ENCODE measurements at regions not wholly inside any gene's neighbourhood (a gene's known extent, or its start where the extent isn't known, plus 50 kb on each side); places are given as distances from the start of the nearest gene placed in this dataset.
"Not testable (repeated sequence)": the region's sequence is repeated elsewhere in the genome, so short reads cannot be mapped to it uniquely, and the experiment has no call there.

DNA sequence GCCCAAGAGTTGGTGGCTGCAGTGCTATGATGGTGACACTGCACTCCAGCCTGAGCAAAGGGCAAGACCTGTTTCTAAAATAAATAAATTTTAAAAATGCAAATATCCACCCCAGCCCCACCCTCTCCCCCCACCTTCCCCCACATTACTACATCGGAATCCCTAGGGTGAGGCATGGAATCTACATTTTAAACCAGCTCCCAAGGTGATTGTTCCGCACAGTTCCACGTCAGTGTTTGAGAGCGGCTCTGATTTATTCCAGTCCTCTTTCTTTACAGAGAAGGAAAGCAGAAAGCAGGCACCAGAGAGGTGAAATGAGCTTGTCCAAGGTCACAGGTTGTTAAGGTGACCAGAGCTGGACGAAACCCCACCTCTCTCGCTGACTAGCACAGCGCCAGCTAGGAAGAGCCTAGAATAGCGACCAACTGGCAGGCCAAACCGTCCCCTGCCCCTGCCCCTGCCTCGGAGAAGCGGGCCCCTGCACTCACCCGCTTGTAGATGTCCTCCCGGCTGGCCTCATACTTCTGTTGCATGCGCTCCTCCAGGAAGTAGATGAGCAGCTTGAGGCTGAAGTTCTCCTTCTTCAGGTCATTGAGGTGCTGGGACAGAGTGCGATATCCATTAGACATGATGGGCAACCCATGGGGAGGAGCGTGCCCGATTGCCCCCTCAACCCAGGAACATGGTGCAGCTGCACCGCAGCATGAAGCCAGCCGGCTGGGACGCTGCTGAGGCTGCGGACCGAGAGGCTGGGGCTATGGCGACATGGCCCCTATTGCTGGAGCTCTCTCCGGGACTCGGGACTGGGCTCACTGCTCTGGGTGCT, 103.7 kb upstream of the NBPF26 start:
- DNase-seq, result not testable (repeated sequence)

DNA sequence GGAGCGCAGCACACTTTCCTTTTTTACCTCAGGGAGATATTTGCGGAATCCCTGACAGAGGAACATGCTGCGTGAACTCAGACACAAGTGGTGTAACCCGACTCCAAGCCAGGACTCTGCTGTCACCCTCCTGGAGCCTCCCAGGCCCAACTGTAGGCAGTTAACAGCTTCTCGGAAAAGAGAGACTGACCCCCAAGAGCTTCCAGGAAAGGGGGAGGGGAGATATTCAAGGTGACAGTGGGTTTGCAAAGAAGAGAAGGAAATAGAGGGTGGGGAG, 103.1 kb upstream of the NBPF26 start:
- DNase-seq, result not testable (repeated sequence)

DNA sequence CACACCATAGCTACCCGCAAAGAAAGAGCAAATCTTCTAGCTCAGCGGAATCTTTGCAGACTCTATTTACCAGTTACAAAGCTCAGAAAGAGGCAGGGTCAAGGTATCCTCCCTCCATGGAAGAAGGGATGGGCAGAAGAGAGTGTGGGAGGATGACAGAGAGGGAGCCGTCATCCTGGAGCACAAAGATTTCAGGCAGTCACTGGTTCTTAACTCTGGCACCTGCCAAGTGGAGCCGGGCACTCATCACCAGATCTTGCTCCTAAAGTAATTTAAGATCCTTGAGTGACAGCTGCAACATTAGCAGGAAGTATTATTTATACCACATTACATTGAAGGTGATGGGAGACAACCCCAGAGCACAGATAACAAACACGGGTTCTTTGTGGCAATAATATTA, 102.5 kb upstream of the NBPF26 start:
- not testable (repeated sequence) for DNase-seq

DNA sequence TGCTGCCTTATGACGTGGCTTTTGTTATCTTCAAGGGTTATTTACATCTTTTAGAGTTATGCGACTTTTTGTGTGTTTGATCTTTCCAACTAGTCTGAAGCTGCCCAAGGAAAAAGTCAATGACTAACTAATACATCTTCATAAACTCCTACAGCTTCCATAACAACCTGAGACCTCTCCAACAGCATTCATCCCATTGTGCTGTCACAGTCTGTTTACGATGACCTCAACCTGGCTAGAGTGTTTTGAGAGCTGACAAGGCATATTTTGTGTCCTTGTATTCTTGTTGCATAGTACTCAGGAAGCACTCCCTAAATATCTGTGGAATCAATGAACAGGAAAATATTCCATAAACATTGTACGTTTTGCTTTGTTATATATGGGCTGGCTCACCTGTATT, 100.2 kb upstream of the NBPF26 start:
- DNase-seq, result not testable (repeated sequence)

DNA sequence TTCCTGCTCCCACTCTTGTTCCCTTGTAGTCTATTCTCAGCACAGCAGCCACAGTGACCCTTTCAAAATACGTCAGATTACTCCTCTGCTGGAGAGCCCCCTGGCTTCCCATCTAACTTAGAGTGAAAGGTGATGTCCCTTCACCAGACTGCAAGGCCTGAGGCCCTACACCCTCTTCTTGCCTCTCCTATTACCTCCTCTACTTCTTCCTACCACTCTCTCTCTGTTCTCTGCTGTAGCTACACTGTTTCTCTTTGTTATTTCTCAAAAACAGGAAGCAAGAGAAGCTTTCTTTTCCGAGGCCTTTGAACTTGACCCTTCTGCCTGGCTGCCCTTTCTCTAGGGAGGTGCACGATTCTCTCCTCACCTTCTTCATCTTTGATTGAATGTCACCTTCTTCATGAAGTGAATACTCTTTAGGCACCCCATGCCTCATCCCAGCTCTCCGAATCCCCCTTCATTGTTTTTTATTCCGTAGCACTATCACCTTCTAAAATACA, 99.1 kb upstream of the NBPF26 start:
- not testable (repeated sequence) for DNase-seq

DNA sequence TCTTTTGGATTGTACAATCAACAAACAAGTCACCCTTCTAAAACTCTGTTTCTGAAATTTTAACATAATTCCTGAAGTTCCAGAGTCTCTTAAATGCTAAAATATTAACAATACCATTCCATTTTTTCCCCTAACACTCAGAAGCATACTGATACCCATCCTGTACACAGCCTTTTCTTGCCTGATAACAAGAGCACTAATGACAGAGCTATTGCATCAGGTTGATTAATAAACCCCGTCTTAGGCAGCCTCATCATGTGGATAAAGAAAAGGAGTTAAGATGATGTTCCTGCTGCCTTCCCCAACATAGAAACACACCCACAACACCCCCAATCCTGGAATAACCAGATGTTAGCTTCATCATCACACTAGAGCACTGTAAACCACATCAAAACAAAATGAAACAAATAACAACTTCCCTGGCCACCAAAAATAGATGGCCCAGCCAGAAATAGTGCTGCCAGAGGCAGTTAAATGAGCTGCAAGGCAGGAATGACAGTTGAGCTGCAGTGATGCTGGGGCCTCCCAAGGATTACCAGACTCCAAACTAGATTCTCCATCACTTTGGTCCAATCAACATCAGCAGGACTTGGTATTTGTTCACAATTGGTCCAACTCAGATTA, 93.8 kb upstream of the NBPF26 start:
- not testable (repeated sequence) for DNase-seq

DNA sequence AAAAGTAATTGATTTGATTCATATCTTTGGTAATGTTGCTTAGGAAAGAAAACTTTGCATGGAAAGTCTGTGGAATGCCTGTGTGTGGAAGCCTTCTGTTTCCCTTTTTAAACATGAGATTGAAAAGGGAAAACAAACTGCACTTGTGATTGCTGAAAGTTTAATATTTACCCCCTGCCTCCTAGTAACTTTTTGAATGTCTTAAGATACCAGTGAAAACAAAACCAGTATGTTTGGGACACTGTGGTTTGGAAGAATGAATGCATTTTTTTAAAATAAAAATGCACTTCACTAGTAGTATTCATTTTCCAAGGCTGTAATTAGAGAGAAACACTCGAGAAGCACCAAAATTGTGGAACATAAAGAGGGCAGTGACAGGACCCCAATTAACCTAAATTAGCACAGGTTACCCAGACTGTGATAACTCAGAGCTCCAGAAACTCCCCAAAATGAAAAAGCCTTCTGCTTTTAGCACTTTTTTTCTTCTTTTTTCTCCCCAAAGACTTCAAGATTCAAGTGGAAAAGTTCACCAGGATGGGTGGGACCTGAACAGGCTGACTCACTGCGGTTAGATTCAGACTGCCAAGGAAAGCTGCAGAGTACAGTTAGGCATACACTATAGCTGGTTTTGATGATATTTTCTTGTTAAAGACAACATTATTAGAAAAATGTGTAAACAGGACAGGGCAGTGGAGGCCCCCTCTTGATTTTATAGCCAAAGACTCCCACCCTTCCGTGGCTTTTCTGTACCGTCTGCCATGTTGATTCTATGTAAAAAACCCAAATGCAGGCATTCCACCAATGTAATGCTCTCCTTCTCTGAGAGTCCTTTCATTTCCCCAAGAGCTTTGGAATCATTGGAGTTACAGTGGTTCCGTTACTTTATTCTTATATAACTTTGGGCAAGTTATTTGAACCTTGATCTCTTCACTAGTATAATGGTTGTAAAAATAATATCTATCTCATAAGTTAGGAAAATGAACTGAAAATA, 88.6 kb upstream of the NBPF26 start:
- DNase-seq, result not testable (repeated sequence)

DNA sequence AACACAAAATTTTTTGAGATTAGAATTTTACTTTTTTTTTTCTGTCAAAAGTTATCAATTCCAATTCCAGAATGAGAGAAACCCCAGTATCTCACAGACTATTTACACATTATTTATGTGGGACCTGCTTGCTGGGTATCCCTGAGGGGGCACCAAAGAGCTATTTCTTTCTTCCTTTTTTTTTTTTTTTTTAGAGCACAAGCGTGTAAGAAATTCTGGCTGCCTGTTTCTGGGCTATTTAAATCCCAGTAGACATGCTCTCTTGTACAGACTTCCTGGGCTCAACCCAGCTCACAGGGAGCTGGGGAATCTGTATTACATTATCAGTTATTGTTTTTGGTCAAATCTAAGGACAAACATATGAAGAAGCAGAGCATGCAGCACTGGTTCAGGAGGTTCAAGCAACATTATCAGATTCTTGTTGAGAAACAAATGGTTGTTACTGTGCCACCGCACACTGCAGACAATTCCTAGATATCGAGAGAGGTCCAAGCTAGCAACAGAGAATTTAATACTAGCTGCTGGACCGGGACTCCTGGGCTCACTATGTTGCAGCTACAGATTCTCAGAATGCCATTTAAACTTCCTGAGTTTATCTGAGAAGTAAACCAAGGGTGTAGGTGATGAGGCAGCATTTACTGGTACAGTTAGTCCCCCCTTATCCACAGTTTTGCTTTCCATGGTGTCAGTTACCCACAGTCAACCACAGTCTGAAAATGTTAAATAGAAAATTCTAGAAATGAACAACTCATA, 83.3 kb upstream of the NBPF26 start:
- DNase-seq, result not testable (repeated sequence)

DNA sequence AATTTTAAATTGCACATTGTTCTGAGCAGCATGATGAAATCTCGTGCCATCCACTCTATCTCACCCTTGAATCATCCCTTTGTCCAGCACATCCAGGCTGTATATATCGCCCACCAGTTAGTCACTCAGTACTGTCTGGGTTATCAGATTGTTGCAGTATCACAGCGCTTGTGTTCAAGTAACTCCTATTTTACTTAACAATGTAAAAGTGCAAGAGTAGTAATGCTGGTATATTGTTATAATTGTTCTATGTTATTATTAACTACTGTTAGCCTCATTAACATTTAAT, 82.8 kb upstream of the NBPF26 start:
- not testable (repeated sequence) for DNase-seq

DNA sequence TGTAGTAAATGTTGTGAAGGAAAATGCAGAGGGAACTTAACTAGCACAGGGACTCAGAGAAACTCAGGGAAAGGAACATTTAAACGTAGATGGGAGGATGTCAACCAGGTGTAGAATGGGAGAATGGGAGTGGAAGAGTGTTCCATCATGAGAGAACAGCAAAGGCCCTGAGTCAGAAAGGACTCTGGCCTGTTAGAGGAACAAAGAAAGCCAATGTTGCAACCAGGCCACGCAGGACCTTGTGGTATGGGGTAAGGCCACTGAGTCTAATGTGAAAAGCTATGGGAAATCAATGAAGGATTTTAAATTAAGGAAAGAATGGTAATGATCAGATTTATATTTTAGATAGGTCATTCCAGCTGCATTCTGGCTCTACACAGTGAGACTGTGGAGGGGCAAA, 76.6 kb upstream of the NBPF26 start:
- not testable (repeated sequence) for DNase-seq

DNA sequence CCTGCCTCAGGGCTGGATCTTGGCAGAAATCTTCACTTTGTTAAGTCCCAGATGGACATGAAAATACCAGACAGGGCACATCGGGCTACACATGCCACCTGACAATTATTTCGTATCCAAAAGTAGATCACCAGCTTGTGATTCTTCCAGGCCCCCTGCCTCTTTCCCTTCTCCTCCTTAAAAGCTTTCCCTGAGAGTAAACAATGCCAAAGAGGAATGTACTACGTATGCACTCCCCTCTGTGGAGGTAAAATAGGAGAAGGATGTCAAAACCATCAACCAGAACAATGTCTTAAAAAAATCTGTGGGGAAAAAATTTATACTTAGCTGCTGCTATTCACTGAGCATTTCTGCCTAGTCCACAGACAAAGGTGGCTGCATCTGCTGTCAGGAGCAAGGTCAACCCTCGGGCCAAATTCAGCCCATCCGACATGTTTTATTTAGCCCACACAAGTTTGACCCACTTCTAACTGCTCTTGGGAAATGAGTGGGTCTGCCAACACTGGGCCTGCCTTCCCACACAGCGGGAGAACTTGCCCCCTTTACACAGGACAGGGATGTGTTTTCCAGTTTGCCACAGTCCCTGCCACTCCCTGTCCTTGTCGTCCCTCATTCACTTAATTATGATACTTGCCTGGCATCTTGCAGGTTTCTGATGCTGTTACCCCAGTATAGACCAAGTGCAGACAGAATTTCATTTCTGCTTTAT, 74.7 kb upstream of the NBPF26 start:
- DNase-seq, result not testable (repeated sequence)

DNA sequence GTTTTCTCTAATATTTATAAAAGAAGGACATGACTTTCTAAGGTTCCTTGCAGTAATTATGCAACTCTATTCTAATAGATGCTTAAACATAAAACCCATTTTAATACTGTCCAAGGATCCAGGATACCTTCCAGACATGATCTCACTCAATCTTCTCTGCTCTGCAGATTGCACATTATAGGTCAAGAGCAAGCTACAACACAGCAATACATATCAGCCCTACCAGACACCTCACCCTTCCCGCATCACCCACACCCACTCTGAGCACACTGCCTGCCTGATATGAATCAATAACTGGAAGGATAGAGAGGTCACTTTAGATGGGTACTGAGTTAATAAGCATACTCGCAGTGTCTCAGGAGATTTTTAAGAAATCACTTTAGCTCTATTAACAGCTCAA, 74.0 kb upstream of the NBPF26 start:
- not testable (repeated sequence) for DNase-seq

DNA sequence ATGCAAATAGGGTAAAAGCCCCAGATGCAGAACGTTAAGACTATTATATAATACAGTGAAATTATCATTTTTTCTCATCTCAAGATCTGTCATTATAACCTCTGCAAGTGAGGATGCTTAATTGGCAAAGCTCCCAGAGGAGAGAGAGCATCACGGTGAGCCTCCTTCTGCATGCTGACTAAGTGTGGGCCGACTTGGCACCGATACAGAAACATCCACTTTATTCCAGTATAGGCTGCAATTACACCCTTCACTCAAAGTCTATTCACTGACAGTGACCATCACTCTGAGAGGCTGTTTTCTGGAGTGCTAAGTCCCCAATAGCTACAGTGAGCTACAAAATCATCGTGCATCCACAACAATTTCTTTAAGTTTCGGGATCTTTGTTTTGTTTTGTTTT, 69.6 kb upstream of the NBPF26 start:
- DNase-seq, result not testable (repeated sequence)

DNA sequence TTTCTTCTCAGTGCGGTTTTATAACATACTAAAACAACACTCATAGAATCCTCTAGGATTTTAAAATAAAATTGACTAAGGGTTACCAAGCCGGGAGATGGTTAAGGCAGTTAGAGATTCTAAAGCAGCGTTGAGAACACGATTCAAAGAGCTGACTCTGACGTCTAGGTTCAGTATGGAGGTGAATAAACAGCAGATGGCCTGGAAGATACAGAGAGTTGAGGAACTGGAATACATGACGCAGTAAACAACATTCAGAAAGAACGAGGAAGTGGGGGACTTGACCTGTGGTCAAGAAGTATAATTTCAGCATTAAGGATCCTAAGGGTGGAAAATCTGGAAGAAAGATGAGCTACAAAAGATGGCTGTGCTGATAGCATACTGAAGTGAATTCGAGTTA, 68.4 kb upstream of the NBPF26 start:
- not testable (repeated sequence) for DNase-seq

DNA sequence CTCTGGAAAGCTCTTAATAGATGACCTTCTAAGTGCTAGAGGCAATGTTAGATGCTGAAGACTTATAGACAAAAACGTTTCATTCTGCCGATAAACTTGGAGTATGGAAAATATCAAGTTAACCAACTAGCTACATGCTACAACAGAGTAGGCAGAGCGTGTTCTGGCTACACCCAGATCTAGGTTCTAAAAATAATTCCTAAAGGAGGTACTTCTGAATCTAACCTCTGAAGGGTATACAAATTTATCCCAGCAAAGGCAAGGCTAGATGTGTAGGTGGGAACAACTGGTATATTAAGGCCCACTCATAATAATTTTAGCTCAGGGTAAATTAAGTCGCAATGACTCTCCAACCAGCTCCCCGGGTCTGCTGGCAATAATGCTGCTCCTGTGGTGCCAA, 67.6 kb upstream of the NBPF26 start:
- DNase-seq, result not testable (repeated sequence)

DNA sequence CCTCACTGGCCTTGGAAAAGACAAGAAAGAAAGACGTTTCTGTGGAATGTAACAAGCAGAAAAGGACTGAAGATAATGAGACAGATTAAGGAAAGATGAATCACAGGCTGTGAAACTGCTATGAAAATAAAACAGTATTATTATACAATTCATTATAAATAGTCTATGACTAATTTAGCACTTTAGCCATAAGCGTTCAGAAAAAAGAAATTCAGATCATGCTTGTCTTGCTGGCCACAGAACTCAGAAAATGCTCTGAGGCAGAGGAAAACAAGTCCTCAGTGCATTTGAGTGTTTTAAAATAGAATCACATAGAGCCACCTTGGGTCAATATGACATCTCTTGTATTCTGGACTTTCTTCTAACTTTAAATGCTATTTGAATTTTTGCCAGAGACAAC, 65.9 kb upstream of the NBPF26 start:
- DNase-seq, result not testable (repeated sequence)

DNA sequence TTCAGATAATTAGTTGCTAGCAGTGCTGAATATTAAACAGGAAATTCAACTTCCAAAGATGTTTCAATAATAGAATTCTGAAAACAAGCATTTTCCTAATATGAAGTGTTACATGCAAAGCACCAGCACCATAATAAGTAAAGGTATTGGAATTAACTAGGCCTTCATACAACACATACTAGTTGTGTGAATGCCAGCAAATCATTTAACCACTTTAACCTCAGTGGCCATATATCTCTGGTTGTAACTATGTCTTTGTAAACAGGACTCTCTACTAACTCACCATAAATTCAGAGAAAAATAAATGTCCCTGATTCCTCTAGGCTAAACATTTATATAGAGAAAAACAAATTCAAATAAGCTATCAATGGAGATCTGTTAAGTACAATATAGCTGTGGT, 65.1 kb upstream of the NBPF26 start:
- not testable (repeated sequence) for DNase-seq

DNA sequence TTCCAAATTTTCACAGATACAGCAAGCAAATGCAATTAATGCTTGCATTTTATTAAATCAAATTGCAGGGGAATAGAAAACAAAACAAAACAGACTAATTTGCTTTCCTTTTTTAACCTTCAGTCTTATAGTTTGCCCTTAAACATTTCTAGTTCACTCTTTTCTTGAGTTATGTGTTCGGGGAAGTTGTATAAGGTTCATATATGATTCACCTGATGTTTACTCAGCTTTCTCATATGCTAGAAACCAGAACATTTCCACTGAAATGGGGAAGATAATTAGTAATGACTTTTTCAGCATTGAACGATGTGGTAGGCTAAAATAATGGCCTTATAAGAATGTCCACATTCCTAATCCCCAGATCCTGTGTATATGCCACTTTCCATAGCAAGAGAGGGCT, 64.6 kb upstream of the NBPF26 start:
- not testable (repeated sequence) for DNase-seq

DNA sequence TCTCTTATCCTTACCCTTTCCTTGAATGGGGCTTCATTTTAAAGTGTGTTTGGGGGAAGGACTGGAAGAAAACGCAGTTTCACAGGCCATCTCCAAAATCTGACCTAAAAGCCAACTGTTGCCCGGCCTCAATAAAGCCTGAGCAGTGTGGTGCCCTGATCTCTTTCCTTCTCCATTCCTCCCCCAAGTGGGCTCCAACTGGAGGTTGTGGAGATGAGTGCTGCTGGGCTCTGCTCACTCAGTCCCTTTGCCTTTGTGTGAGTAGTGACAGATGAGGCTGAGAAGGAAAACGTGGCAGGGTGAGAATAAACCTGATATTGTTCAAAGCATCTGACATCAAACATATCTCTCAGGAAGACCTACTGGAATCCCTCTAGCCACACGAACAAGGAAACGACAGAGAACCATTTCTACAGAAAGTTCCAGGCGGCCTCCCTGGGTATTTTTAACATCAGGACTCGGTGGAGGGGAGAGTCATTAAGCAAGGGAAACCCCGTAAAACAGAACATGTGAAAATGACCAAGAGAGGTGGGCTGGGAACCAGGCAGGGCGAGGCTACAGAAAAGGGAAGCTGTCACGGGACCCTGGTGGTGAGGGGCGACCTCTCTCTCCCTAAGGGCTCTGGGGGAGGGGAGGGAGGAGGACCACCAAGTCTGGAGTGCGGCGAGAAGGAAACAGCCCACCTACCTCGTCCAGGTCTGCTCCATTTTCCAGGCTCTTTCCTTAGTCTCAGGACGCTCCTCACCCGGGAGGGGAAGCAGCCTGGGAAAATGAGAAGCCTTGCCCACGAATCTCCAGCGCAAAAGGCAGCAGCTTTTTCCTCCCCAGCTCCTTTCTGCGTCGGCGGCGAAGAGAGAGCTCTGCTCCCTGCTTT, 59.1 kb upstream of the NBPF26 start:
- not testable (repeated sequence) for DNase-seq

DNA sequence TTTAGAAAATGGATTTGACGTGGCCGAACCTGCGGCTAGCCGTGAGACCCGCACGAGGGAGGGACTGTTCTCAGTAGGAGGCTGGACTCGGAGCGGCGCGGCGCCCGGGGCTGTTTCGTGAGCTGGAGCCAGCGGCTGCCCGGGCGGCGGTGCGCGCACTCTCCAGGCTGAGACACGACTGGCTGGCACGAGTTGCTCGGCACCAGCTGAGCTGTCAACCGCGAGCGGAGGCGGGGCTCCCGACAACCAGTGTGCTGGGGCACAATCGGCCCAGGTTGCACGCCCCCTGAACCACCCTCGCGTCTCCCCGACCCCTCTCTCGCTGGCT, 58.5 kb upstream of the NBPF26 start:
- DNase-seq, result not testable (repeated sequence)

DNA sequence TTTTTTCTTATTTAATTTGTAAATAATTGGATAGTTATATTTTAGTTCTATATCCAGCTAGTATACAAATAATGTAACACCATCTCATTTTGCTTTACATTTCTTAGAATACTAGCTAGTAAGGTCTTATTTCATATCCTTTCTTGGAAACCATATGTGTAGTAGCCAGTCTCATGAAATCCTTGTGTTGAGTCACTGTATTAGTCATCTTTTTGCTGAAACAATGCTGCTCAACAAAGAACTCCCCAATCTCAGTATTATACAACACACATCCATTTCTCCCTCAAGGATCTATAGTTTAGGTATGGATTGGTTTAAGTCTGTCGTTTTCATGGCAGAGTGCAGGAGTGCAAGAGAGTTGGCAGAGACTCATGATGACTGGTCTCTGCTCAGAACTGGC, 55.6 kb upstream of the NBPF26 start:
- not testable (repeated sequence) for DNase-seq

Measured in NCI-H446 (cell line).